GM12878 (cell line): ENCODE measurements at regions not wholly inside any gene's neighbourhood (a gene's known extent, or its start where the extent isn't known, plus 50 kb on each side); places are given as distances from the start of the nearest gene placed in this dataset.
A peak's percentile ranks its signal among the peaks of the same experiment; 100 is the strongest.

Source experiments
- ATAC-seq: fragments of 200-7000 bp; cut with Tn5 transposase; 3 replicates; pipeline ENCODE4 v1.9.1; 2020; ENCODE audit warnings: mild to moderate bottlenecking, moderate library complexity
- BruUV-seq: library from RNA; stranded (reverse); fragments of 400-500 nt; replicated peaks from 2 replicates; lab custom pipeline; 2021; lab: Mats Ljungman, UMichigan
- CTCF ChIA-PET: fragments of 300-600 bp; sonication (Branson Sonifier 250); formaldehyde crosslinking; extraction: SDS; loops from one replicate; lab custom pipeline; 2021; ENCODE audit warnings: inconsistent platforms; lab: Yijun Ruan, JAX
- POLR2A ChIA-PET: fragments of 350-600 bp; formaldehyde crosslinking; extraction: SDS; loops from one replicate; lab custom pipeline; 2021; ENCODE audit warnings: inconsistent platforms; lab: Charles Lee
- RAD21 ChIA-PET: fragments of 300-600 bp; sonication (Branson Sonifier 250); formaldehyde crosslinking; loops from one replicate; lab custom pipeline; 2023; ENCODE audit warnings: antibody characterized with exemption; ENCODE audit not compliant: unreplicated experiment; lab: Charles Lee
- SMC1A ChIA-PET: fragments of 300-600 bp; sonication (Branson Sonifier 250); formaldehyde crosslinking; loops from one replicate; lab custom pipeline; 2023; ENCODE audit not compliant: unreplicated experiment, uncharacterized antibody; lab: Charles Lee
- DNase-seq: peaks from one replicate; pipeline ENCODE4 v3.0.0-alpha.2; 2011; ENCODE audit warnings: low read depth, low spot score
- FAIRE-seq: peaks from 3 replicates; lab custom pipeline; 2011; peaks lifted over from hg19 to GRCh38; lab: Jason Lieb, UNC
- H2AFZ ChIP-seq: 2 replicates; pipeline ENCODE4 v1.6.0; 2011; ENCODE audit warnings: low read depth, low read length, control low read depth; ENCODE audit not compliant: control insufficient read depth
- H3K27ac ChIP-seq: 2 replicates; pipeline ENCODE4 v1.5.1; 2011; ENCODE audit warnings: control low read depth; ENCODE audit not compliant: control insufficient read depth, insufficient read depth
- H3K27me3 ChIP-seq, 2 experiments: replicated peaks in 1 of 2; 2 replicates each; pipeline versions ENCODE4 v1.6.0 to v1.6.1; 2011; ENCODE audit warnings: low read length in 1 of 2; ENCODE audit not compliant: control insufficient read depth in 2 of 2, insufficient read depth in 2 of 2
- H3K36me3 ChIP-seq, 2 experiments: 2 replicates each; pipeline ENCODE4 v1.5.1; 2011; ENCODE audit warnings: low read length in 1 of 2; ENCODE audit not compliant: control insufficient read depth in 2 of 2, insufficient read depth in 2 of 2
- H3K4me1 ChIP-seq: 2 replicates; pipeline ENCODE4 v1.6.1; 2011; ENCODE audit warnings: mild to moderate bottlenecking, low read length, moderate library complexity, mixed read lengths; ENCODE audit not compliant: control insufficient read depth, insufficient read depth
- H3K4me2 ChIP-seq: 2 replicates; pipeline ENCODE4 v1.6.0; 2011; ENCODE audit warnings: control low read depth; ENCODE audit not compliant: control insufficient read depth, insufficient read depth
- H3K4me3 ChIP-seq: fragments of 200-600 bp; sonication (generic); 2 replicates; pipeline ENCODE4 v1.5.1; 2016
- H3K79me2 ChIP-seq: 2 replicates; pipeline ENCODE4 v1.6.0; 2011; ENCODE audit warnings: low read length; ENCODE audit not compliant: control insufficient read depth, insufficient read depth
- H3K9ac ChIP-seq: 2 replicates; pipeline ENCODE4 v1.8.0; 2011; ENCODE audit warnings: low read length, control low read depth, mixed read lengths; ENCODE audit not compliant: control insufficient read depth, insufficient read depth
- H3K9me3 ChIP-seq: replicated peaks from 3 replicates; pipeline ENCODE4 v1.5.1; 2011; ENCODE audit warnings: mild to moderate bottlenecking, low read length; ENCODE audit not compliant: control insufficient read depth, insufficient read depth
- H4K20me1 ChIP-seq: 2 replicates; pipeline ENCODE4 v1.6.0; 2011; ENCODE audit not compliant: control insufficient read depth, insufficient read depth
- CBX5 ChIP-seq: sonication (generic); IDR thresholded peaks from 2 replicates; pipeline ENCODE4 v1.6.1; 2016; ENCODE audit warnings: low read depth, moderate library complexity, mild to moderate bottlenecking, inconsistent platforms
- FOXK2 ChIP-seq: fragments of 450-650 bp; IDR thresholded peaks from 2 replicates; pipeline ENCODE4 v1.6.1; 2017; ENCODE audit warnings: mild to moderate bottlenecking, moderate library complexity
- IKZF1 ChIP-seq: fragments of 450-650 bp; conservative IDR thresholded peaks from 2 replicates; pipeline ENCODE4 v1.6.1; 2017; ENCODE audit warnings: antibody characterized with exemption, mild to moderate bottlenecking
- PKNOX1 ChIP-seq: fragments of 450-650 bp; IDR thresholded peaks from 2 replicates; pipeline ENCODE4 v1.6.1; 2016; ENCODE audit warnings: mild to moderate bottlenecking
- RBBP5 ChIP-seq: fragments of 200-600 bp; sonication (generic); conservative IDR thresholded peaks from 2 replicates; pipeline ENCODE4 v1.6.1; 2016
- SP1 ChIP-seq: IDR thresholded peaks from one replicate; pipeline ENCODE4 v1.6.1; 2011; ENCODE audit warnings: low read depth, low read length
- ZBED1 ChIP-seq: IDR thresholded peaks from 2 replicates; pipeline ENCODE4 v1.6.1; 2016; ENCODE audit warnings: borderline replicate concordance
- WGBS: methylation state at CpG from one replicate; pipeline ENCODE4 v1.1.6; 2016; ENCODE audit warnings: low lambda C conversion rate; ENCODE audit not compliant: insufficient replicate concordance, insufficient coverage; ENCODE audit errors: missing lambda C conversion rate; 5-methylcytosine and 5-hydroxymethylcytosine counted together
- in situ Hi-C: fragments of 300-500 bp; cut with MboI; formaldehyde crosslinking; loops from 9 replicates; pipeline ENCODE4 v1.14.3; 2018; ENCODE audit warnings: mixed read lengths
- intact Hi-C: fragments of 100-400 bp; cut with micrococcal nuclease; formaldehyde crosslinking; loops from one replicate; pipeline ENCODE4 v1.14.2; 2022; ENCODE audit not compliant: unreplicated experiment
- TF ChIP-seq, protein P1 (sequence below): fragments of 450-650 bp; IDR thresholded peaks from 2 replicates; pipeline ENCODE4 v1.6.1; 2017; ENCODE audit warnings: low read depth, mild to moderate bottlenecking, moderate library complexity

DNA sequence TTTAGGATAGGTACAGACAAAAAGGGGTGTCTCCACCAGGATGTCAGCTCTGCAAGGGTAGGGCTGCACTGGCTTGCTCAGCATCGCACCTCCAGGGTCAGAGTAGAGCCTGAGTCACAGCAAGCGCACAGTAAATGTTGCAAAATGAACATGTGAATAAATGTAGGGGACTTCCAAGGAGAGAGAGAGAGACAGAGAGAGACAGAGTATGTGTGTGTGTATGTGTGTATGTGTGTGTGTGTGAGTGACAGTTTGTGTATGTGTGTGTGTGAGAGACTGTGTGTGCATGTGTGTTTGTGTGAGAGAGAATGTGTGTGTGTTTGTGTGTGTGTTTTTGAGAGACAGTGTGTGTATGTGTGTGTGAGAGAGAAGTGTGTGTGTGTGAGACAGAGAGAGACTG is 163.3 kb downstream of the RPS24 start (continued):
- TF ChIP-seq PKNOX1 = peak; percentile 59
- TF ChIP-seq, protein P1, sequence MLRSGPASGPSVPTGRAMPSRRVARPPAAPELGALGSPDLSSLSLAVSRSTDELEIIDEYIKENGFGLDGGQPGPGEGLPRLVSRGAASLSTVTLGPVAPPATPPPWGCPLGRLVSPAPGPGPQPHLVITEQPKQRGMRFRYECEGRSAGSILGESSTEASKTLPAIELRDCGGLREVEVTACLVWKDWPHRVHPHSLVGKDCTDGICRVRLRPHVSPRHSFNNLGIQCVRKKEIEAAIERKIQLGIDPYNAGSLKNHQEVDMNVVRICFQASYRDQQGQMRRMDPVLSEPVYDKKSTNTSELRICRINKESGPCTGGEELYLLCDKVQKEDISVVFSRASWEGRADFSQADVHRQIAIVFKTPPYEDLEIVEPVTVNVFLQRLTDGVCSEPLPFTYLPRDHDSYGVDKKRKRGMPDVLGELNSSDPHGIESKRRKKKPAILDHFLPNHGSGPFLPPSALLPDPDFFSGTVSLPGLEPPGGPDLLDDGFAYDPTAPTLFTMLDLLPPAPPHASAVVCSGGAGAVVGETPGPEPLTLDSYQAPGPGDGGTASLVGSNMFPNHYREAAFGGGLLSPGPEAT = 0 out of 2 replicates have a peak, but pooled peaks have one; percentile 15
- TF ChIP-seq ZBED1 = no peak

- no peak for ATAC-seq
- no peak for FAIRE-seq
- in situ Hi-C loops = no loop called here
- 0% methylated on average over 2 of the region's 2 CpGs for WGBS
- Histone ChIP-seq H3K36me3 (no peaks in the 10 kb centered on the region), H4K20me1 (no peaks in the 10 kb centered on the region), H3K27me3 (no peaks in the 10 kb centered on the region), H3K9ac (no peak overlapping the region), H3K79me2 (no peaks in the 10 kb centered on the region), H3K27ac (no peak overlapping the region), H3K9me3 (no peaks in the 10 kb centered on the region; the same call in 1 of the 3 replicates), H3K4me3 (no peak overlapping the region), H3K4me2 (no peak overlapping the region; the same call in 1 of the 2 replicates), H3K4me1 (no peaks in the 10 kb centered on the region), H2AFZ (no peak overlapping the region)
- ChIA-PET POLR2A (no interaction called here), SMC1A (no interaction called here), RAD21 (no interaction called here), CTCF (no interaction called here)
- no peak for DNase-seq
- no TSS peak for BruUV-seq
- intact Hi-C loops = no loop called here
- TF ChIP-seq IKZF1 = no peak
- no peak for TF ChIP-seq FOXK2
- TF ChIP-seq CBX5 = no peak
- no peak for TF ChIP-seq SP1
- no peak for TF ChIP-seq RBBP5
Measured at GRCh38 chr10:78197628-78198272, 164.1 kb downstream of the RPS24 start.
